ENCODE measurements at regions not wholly inside any gene's neighbourhood (a gene's known extent, or its start where the extent isn't known, plus 50 kb on each side); places are given as distances from the start of the nearest gene placed in this dataset.
A peak's percentile ranks its signal among the peaks of the same experiment; 100 is the strongest.

- no peaks in the 10 kb centered on the region for H4K20me1 ChIP-seq (ENCODE audit: control insufficient read depth, insufficient read depth, low read depth, low read length)
- H3K36me3 ChIP-seq (ENCODE audit: control insufficient read depth, low read length), result no peaks in the 10 kb centered on the region
- no peak overlapping the region for H3K4me2 ChIP-seq (ENCODE audit: low read length)
- no peak overlapping the region for H3K27ac ChIP-seq (ENCODE audit: low read depth, low read length)
- H3K4me1 ChIP-seq (ENCODE audit: control insufficient read depth, low read length), result no peaks in the 10 kb centered on the region
- H3F3A ChIP-seq (ENCODE audit: control insufficient read depth, insufficient read depth), result no peaks in the 10 kb centered on the region
- TF ChIP-seq EZH2phosphoT487 (IDR thresholded peaks at IDR 0.05; ENCODE audit: borderline replicate concordance, low read length), result no peak
- TF ChIP-seq CTCF (IDR thresholded peaks at IDR 0.05; ENCODE audit: low read depth, low read length, poor library complexity, severe bottlenecking), result no peak
- H3K9me3 ChIP-seq (ENCODE audit: control insufficient read depth, insufficient read depth, low read length), result no peaks in the 10 kb centered on the region
- no peaks in the 10 kb centered on the region for H3K9me2 ChIP-seq (replicated peaks; ENCODE audit: control insufficient read depth, low read length)
- H3K27me3 ChIP-seq (ENCODE audit: control insufficient read depth, low read length), result no peaks in the 10 kb centered on the region
- no peaks in the 10 kb centered on the region for H3K79me2 ChIP-seq (ENCODE audit: control insufficient read depth, low read length)
- no peak overlapping the region for H3K4me3 ChIP-seq (ENCODE audit: low read length)
Measured at GRCh38 chr6:145036236-145036635, 699.1 kb downstream of the EPM2A start.

- Histone ChIP-seq H3K27ac (ENCODE audit: low read depth, low read length) (no peak overlapping the region), H3K27me3 (ENCODE audit: control insufficient read depth, low read length) (no peaks in the 10 kb centered on the region), H3K9me2 (replicated peaks; ENCODE audit: control insufficient read depth, low read length) (no peaks in the 10 kb centered on the region), H3K79me2 (ENCODE audit: control insufficient read depth, low read length) (no peaks in the 10 kb centered on the region), H3K4me1 (ENCODE audit: control insufficient read depth, low read length) (no peaks in the 10 kb centered on the region), H3K9me3 (ENCODE audit: control insufficient read depth, insufficient read depth, low read length) (no peaks in the 10 kb centered on the region), H3F3A (ENCODE audit: control insufficient read depth, insufficient read depth) (no peaks in the 10 kb centered on the region), H3K4me3 (ENCODE audit: low read length) (no peak overlapping the region), H3K36me3 (ENCODE audit: control insufficient read depth, low read length) (no peaks in the 10 kb centered on the region), H3K4me2 (ENCODE audit: low read length) (no peak overlapping the region), H4K20me1 (ENCODE audit: control insufficient read depth, insufficient read depth, low read depth, low read length) (no peaks in the 10 kb centered on the region)
- TF ChIP-seq EZH2phosphoT487 (IDR thresholded peaks at IDR 0.05; ENCODE audit: borderline replicate concordance, low read length) (no peak), CTCF (IDR thresholded peaks at IDR 0.05; ENCODE audit: low read depth, low read length, poor library complexity, severe bottlenecking) (no peak)
Measured at GRCh38 chr6:145036848-145037567, 698.3 kb downstream of the EPM2A start.

GRCh38 chr6:145042559-145042958 is 692.8 kb downstream of the EPM2A start:
- TF ChIP-seq EZH2phosphoT487 (IDR thresholded peaks at IDR 0.05; ENCODE audit: borderline replicate concordance, low read length) (no peak), CTCF (IDR thresholded peaks at IDR 0.05; ENCODE audit: low read depth, low read length, poor library complexity, severe bottlenecking) (peak; percentile 49)
- Histone ChIP-seq H3K4me2 (ENCODE audit: low read length) (no peak overlapping the region), H3K4me1 (ENCODE audit: control insufficient read depth, low read length) (no peaks in the 10 kb centered on the region)

More at GRCh38 chr6:145042559-145042958, 692.8 kb downstream of the EPM2A start:
- H3K79me2 ChIP-seq (ENCODE audit: control insufficient read depth, low read length), result no peaks in the 10 kb centered on the region
- H3K27me3 ChIP-seq (ENCODE audit: control insufficient read depth, low read length), result no peaks in the 10 kb centered on the region
- no peaks in the 10 kb centered on the region for H3F3A ChIP-seq (ENCODE audit: control insufficient read depth, insufficient read depth)
- H3K9me3 ChIP-seq (ENCODE audit: control insufficient read depth, insufficient read depth, low read length), result no peaks in the 10 kb centered on the region
- H3K27ac ChIP-seq (ENCODE audit: low read depth, low read length), result no peak overlapping the region
- no peaks in the 10 kb centered on the region for H3K36me3 ChIP-seq (ENCODE audit: control insufficient read depth, low read length)
- H4K20me1 ChIP-seq (ENCODE audit: control insufficient read depth, insufficient read depth, low read depth, low read length), result no peaks in the 10 kb centered on the region
- H3K9me2 ChIP-seq (replicated peaks; ENCODE audit: control insufficient read depth, low read length), result no peaks in the 10 kb centered on the region
- no peak overlapping the region for H3K4me3 ChIP-seq (ENCODE audit: low read length)
